GM12873 (cell line): ENCODE measurements at regions not wholly inside any gene's neighbourhood (a gene's known extent, or its start where the extent isn't known, plus 50 kb on each side); places are given as distances from the start of the nearest gene placed in this dataset.
A peak's percentile ranks its signal among the peaks of the same experiment; 100 is the strongest.

Experiments
- TF ChIP-seq, protein P1 (sequence below): IDR thresholded peaks from 2 replicates; pipeline ENCODE4 v1.5.1; 2012; ENCODE audit warnings: low read depth, mild to moderate bottlenecking, moderate library complexity, low read length, control low read depth; ENCODE audit not compliant: insufficient read depth; ENCODE audit errors: missing control alignments

DNA sequence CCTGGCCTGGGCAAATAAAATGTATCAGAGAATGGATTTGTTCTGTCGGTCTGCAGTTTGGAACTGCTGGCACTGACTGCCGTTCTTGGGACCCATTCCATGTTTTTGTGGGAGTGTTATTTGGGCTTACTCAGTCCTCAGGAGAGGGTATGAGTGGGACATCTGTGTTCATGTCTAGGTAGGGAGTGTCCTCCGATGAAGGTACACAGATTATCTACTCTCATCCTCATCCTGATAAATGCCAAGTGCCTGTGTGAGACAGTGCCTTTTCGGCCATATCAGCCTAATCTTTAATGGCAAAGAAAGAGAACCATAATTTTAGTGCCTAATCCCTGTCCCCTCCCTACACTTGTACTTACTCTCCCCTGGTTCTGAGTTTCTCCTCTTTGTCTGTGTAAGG is 409.4 kb downstream of the REEP3 start:
- TF ChIP-seq, protein P1, sequence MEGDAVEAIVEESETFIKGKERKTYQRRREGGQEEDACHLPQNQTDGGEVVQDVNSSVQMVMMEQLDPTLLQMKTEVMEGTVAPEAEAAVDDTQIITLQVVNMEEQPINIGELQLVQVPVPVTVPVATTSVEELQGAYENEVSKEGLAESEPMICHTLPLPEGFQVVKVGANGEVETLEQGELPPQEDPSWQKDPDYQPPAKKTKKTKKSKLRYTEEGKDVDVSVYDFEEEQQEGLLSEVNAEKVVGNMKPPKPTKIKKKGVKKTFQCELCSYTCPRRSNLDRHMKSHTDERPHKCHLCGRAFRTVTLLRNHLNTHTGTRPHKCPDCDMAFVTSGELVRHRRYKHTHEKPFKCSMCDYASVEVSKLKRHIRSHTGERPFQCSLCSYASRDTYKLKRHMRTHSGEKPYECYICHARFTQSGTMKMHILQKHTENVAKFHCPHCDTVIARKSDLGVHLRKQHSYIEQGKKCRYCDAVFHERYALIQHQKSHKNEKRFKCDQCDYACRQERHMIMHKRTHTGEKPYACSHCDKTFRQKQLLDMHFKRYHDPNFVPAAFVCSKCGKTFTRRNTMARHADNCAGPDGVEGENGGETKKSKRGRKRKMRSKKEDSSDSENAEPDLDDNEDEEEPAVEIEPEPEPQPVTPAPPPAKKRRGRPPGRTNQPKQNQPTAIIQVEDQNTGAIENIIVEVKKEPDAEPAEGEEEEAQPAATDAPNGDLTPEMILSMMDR, result no peak

DNA sequence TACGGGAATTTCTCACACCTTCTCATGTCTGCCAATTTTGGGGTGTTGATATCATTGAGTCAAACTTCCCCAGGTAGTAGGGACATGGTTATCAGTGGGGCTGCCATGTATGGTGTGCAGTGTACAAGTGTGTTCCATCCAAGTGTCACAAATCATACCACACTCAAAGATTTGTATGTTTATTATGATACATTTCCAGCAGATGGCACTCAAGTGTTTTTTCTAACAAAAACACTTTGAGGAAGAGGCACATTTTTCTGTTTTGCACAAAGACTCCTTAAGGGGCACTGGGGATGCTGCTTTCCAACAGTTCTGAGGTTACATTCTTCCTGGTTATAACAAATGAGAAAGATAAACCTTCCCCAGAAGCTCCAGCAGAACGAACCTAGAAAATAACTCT is 414.5 kb downstream of the REEP3 start:
- TF ChIP-seq, protein P1, result peak; percentile 24

DNA sequence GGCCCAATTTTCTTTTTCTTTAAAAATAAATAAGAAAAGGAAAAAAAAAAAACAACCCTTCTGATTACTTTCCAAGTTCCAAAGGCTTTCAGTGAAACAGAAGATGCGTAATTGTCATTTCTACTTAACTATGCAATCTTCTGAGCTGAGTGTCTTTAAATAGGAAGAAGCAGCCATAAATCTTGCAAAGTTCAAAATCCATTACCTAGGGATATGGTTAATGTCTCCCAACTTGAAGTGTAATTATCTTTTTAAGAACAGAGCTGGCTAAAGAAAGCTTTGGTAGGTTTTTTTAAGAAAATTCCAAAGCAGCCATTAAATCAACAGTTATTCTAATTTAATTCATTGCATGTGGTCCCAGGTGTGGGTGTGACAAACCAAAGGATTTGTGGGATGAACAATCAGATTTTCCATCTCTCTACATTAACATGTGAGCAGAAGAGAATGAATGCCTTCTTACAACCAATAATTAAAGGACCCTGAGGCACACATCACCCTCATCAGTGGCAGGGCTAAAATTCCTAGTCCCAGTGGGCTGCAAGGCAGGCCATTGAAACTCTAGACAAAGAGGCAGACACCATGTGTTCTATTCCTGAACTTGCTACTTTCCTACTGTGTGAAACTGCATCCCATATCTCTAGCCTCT is 419.2 kb downstream of the REEP3 start:
- TF ChIP-seq, protein P1, result no peak

DNA sequence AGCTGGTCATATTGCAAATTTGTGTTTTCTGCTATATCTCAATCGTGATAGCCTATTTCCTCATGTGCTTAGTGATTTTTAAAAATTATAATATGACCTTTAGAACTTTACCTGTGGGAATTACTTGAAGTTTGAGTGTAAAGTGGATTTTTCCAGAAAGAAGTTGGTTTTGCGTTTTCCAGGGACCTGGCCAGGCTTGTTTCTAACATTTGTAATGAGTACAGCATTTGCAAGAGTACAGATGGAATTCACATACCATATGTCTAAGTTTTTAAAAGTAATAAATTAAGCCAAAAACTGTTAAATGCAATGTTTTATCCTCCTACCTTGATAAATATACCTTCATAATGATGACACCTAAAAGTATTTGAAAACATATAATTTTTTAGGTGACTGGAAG is 443.2 kb downstream of the REEP3 start:
- TF ChIP-seq, protein P1, result no peak

DNA sequence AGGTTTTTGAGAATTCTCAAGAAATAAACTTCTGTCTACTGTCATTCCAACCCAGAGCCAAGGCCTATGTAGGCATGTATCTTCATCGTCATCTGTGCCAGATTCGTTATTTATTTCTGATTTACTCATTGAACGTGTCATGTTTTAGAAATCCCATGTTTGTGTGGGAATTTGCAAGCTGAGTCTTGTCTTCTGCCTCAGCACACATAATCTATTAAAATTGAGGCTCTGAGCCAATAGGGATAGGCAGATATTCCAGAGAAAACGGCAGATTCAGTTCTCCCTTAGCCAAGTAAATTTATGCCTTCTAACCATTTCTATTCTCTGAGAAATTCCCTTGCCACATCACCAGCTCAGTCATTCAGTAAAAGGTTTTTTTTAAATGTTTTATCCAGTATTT is 444.6 kb downstream of the REEP3 start:
- TF ChIP-seq, protein P1, result no peak

DNA sequence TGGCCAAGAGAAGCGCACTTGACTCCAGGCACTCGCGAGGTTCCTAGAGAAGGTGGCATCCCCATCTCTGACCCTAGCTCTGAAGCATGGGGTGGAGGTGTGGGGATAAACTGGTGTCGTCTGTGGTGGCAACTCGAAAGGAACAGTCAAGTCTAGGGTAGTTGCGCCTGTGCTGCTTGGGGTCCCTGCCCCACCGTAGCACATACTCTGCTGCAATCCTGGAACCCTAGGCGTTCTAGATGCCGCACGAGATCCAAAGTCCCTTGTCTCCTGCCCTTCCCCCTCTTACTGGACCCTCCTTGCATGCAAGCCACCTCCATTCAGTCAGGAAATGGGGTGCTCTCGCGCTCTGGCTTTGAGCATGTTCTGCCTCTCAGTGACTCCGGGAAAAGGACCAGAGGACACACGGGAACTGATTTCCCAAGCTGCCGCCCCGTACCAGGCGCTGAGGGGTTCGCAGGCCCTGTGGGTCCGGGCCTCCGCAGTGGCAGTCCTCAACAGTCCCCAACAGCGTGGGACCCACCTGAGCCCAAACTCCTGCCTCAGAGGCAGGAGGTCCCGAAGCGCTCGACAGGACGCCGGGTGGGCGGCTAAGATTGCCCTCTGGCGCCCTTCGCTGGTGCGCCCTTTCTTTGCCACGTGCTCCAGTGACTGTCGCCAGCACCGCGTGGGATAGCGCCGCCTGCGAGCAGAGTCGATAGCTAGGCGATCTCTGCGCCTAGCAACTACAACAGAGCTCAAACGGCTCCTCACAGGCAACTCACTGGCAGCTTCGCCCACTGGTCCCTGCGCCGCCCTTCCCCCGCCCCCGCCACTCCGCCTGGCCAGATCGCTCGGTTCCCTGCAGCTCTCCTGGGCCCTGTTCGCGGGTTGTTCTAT is 452.0 kb downstream of the REEP3 start:
- TF ChIP-seq, protein P1, result no peak

DNA sequence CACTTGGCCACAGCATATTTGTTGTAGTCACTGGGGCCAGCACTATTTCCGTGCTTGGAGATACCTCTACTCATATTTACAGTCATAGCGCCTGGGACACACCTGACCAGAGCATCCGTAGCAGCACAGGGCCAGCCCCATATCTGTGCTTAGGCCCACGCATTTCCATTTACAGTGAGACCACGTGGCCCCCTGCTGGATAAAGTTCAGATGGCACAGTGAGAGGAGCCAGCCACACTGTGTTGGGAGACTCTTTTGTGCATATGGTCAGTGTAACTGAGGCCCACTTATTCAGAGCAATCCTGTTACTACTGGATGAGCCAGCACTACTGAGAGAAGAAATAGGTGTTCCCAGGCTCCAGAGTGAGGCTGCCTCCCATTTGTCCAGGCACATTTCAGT is 455.3 kb downstream of the REEP3 start:
- TF ChIP-seq, protein P1, result peak; percentile 78
